A549 (cell line): ENCODE measurements at regions not wholly inside any gene's neighbourhood (a gene's known extent, or its start where the extent isn't known, plus 50 kb on each side); places are given as distances from the start of the nearest gene placed in this dataset.

Experiments
- ATAC-seq, 2 experiments: fragments of 200-7000 bp in 1 of 2; fragments of >200 bp in 1 of 2; cut with Nextera tagmentation in 1 of 2; cut with Tn5 transposase in 1 of 2; 3 replicates each; pipeline versions ENCODE4 v1.8.0 to v1.9.1; 2018 to 2020; ENCODE audit warnings: mild to moderate bottlenecking in 1 of 2, moderate library complexity in 1 of 2
- CTCF ChIA-PET: fragments of 300-600 bp; sonication (Branson Sonifier 250); formaldehyde crosslinking; extraction: SDS; loops from one replicate; lab custom pipeline; 2021; ENCODE audit warnings: antibody characterized with exemption, inconsistent platforms; lab: Yijun Ruan, JAX
- POLR2A ChIA-PET: fragments of 350-600 bp; formaldehyde crosslinking; extraction: SDS; loops from one replicate; lab custom pipeline; 2021; ENCODE audit warnings: antibody characterized with exemption, inconsistent platforms; lab: Yijun Ruan, JAX
- DNase-seq, 2 experiments: peaks; one replicate each; pipeline versions ENCODE4 v3.0.0 to v3.0.0-alpha.2; 2011 to 2016; ENCODE audit warnings: low read depth in 1 of 2, low spot score in 1 of 2
- FAIRE-seq: peaks from 2 replicates; lab custom pipeline; 2011; peaks lifted over from hg19 to GRCh38; lab: Jason Lieb, UNC
- H3K27ac ChIP-seq, 2 experiments: fragments of >200 bp; sonication (Bioruptor Twin); formaldehyde crosslinking; 3 replicates each; pipeline ENCODE4 v1.5.1; 2016 to 2017
- H3K4me1 ChIP-seq: fragments of >200 bp; sonication (Bioruptor Twin); formaldehyde crosslinking; 3 replicates; pipeline ENCODE4 v1.6.1; 2016
- H3K4me2 ChIP-seq: fragments of >200 bp; sonication (Bioruptor Twin); formaldehyde crosslinking; 3 replicates; pipeline ENCODE4 v1.6.1; 2016
- H3K4me3 ChIP-seq: fragments of >200 bp; sonication (Bioruptor Twin); formaldehyde crosslinking; 3 replicates; pipeline ENCODE4 v1.5.1; 2016
- H3K9me3 ChIP-seq: fragments of >200 bp; sonication (Bioruptor Twin); formaldehyde crosslinking; 3 replicates; pipeline ENCODE4 v1.6.1; 2016
- CHD2 ChIP-seq: fragments of 150-350 bp; IDR thresholded peaks from 2 replicates; pipeline ENCODE4 v1.6.1; 2014; ENCODE audit warnings: low read length; ENCODE audit not compliant: partially characterized antibody
- CHD4 ChIP-seq: fragments of 200-600 bp; sonication (generic); IDR thresholded peaks from 2 replicates; pipeline ENCODE4 v1.6.1; 2016; ENCODE audit warnings: antibody characterized with exemption, mild to moderate bottlenecking, borderline replicate concordance
- CTCF ChIP-seq: fragments of >200 bp; sonication (Bioruptor Twin); formaldehyde crosslinking; IDR thresholded peaks from 3 replicates; pipeline ENCODE4 v1.5.1; 2016
- EHMT2 ChIP-seq: fragments of 200-600 bp; sonication (generic); IDR thresholded peaks from 2 replicates; pipeline ENCODE4 v1.6.1; 2016; ENCODE audit warnings: antibody characterized with exemption, low read depth, mild to moderate bottlenecking, moderate library complexity
- ELK1 ChIP-seq: fragments of 150-350 bp; IDR thresholded peaks from 2 replicates; pipeline ENCODE4 v1.6.1; 2014; ENCODE audit warnings: low read depth, mild to moderate bottlenecking, low read length
- ESRRA ChIP-seq: fragments of 150-350 bp; IDR thresholded peaks from 2 replicates; pipeline ENCODE4 v1.6.1; 2014; ENCODE audit warnings: mild to moderate bottlenecking, low read length, borderline replicate concordance
- FOSL2 ChIP-seq, 2 experiments: fragments of 450-650 bp in 1 of 2; fragments of >200 bp in 1 of 2; sonication (Bioruptor Twin) in 1 of 2; formaldehyde crosslinking; IDR thresholded peaks; 2 replicates each; pipeline versions ENCODE4 v1.5.0 to v1.6.1; 2016 to 2020; ENCODE audit warnings: mild to moderate bottlenecking in 1 of 2, moderate library complexity in 1 of 2
- HEYL ChIP-seq: fragments of 250-450 bp; sonication (Bioruptor Pico); IDR thresholded peaks from 2 replicates; pipeline ENCODE4 v1.8.0; 2021; ENCODE audit warnings: mild to moderate bottlenecking, moderate library complexity
- HOXB13 ChIP-seq: fragments of 250-450 bp; sonication (Bioruptor Pico); IDR thresholded peaks from 2 replicates; pipeline ENCODE4 v1.5.0; 2020; ENCODE audit warnings: low read depth, mild to moderate bottlenecking, moderate library complexity
- JUNB ChIP-seq: fragments of >200 bp; sonication (Bioruptor Twin); formaldehyde crosslinking; IDR thresholded peaks from 2 replicates; pipeline ENCODE4 v1.6.1; 2016
- MAFK ChIP-seq: fragments of 450-650 bp; IDR thresholded peaks from 2 replicates; pipeline ENCODE4 v1.6.1; 2014; ENCODE audit not compliant: partially characterized antibody
- MYC ChIP-seq: IDR thresholded peaks from 2 replicates; pipeline ENCODE4 v1.6.1; 2012; ENCODE audit warnings: mild to moderate bottlenecking, inconsistent platforms, low read length, improper control_type of control experiment, borderline replicate concordance
- NPAS2 ChIP-seq: fragments of 250-450 bp; sonication (Bioruptor Pico); IDR thresholded peaks from 2 replicates; pipeline ENCODE4 v1.8.0; 2022; ENCODE audit warnings: mild to moderate bottlenecking, moderate library complexity, borderline replicate concordance
- RCOR1 ChIP-seq: fragments of 150-350 bp; IDR thresholded peaks from 2 replicates; pipeline ENCODE4 v1.6.1; 2014; ENCODE audit warnings: antibody characterized with exemption, low read length, low read depth
- TFCP2L1 ChIP-seq: fragments of 250-450 bp; sonication (Bioruptor Pico); IDR thresholded peaks from 2 replicates; pipeline ENCODE4 v1.5.0; 2021; ENCODE audit warnings: mild to moderate bottlenecking
- ZNF302 ChIP-seq: fragments of 250-450 bp; sonication (Bioruptor Pico); IDR thresholded peaks from 2 replicates; pipeline ENCODE4 v1.9.0; 2021; ENCODE audit warnings: inconsistent platforms, mild to moderate bottlenecking, moderate library complexity
- WGBS: methylation state at CpG from one replicate; pipeline ENCODE4 v1.1.6; 2017; ENCODE audit errors: missing lambda C conversion rate; 5-methylcytosine and 5-hydroxymethylcytosine counted together
- TF ChIP-seq, protein P1 (sequence below): fragments of 200-600 bp; sonication (generic); IDR thresholded peaks from 2 replicates; pipeline ENCODE4 v1.6.1; 2016; ENCODE audit warnings: antibody characterized with exemption, mild to moderate bottlenecking, moderate library complexity
- TF ChIP-seq, protein P2 (sequence below): fragments of 450-650 bp; IDR thresholded peaks from 2 replicates; pipeline ENCODE4 v1.6.1; 2014; ENCODE audit warnings: antibody characterized with exemption

- no peak for FAIRE-seq
Measured at GRCh38 chr1:112172294-112172882, 182.9 kb upstream of the KCND3 start.

GRCh38 chr1:112177314-112177713 is 187.8 kb upstream of the KCND3 start:
- WGBS: 15% methylated on average over 6 of the region's 6 CpGs

More at GRCh38 chr1:112172294-112172882, 182.9 kb upstream of the KCND3 start:
- POLR2A ChIA-PET: no interaction called here
- no peak for ATAC-seq
- 4% methylated on average over 2 of the region's 2 CpGs for WGBS
- H3K4me2 ChIP-seq: no peak overlapping the region
- TF ChIP-seq ESRRA (no peak), ELK1 (no peak), EHMT2 (peak; percentile 59; the same call in 1 of the 2 replicates), FOSL2 (IDR thresholded peaks at IDR 0.05) (no peak), FOSL2 (CRISPR knock-in tag; IDR thresholded peaks at IDR 0.05) (no peak)
- TF ChIP-seq, protein P1, sequence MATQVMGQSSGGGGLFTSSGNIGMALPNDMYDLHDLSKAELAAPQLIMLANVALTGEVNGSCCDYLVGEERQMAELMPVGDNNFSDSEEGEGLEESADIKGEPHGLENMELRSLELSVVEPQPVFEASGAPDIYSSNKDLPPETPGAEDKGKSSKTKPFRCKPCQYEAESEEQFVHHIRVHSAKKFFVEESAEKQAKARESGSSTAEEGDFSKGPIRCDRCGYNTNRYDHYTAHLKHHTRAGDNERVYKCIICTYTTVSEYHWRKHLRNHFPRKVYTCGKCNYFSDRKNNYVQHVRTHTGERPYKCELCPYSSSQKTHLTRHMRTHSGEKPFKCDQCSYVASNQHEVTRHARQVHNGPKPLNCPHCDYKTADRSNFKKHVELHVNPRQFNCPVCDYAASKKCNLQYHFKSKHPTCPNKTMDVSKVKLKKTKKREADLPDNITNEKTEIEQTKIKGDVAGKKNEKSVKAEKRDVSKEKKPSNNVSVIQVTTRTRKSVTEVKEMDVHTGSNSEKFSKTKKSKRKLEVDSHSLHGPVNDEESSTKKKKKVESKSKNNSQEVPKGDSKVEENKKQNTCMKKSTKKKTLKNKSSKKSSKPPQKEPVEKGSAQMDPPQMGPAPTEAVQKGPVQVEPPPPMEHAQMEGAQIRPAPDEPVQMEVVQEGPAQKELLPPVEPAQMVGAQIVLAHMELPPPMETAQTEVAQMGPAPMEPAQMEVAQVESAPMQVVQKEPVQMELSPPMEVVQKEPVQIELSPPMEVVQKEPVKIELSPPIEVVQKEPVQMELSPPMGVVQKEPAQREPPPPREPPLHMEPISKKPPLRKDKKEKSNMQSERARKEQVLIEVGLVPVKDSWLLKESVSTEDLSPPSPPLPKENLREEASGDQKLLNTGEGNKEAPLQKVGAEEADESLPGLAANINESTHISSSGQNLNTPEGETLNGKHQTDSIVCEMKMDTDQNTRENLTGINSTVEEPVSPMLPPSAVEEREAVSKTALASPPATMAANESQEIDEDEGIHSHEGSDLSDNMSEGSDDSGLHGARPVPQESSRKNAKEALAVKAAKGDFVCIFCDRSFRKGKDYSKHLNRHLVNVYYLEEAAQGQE: peak; percentile 89
- TF ChIP-seq, all 56 proteins: peak for 2
- H3K4me3 ChIP-seq: no peak overlapping the region
- H3K4me1 ChIP-seq: no peaks in the 10 kb centered on the region
- H3K27ac ChIP-seq: no peak overlapping the region
- peak in 1 of 2 experiments; percentile 1 for DNase-seq
- no peaks in the 10 kb centered on the region for H3K9me3 ChIP-seq
- CTCF ChIA-PET: no interaction called here

GRCh38 chr1:112188611-112189010 is 199.1 kb upstream of the KCND3 start:
- POLR2A ChIA-PET: no interaction called here
- FAIRE-seq (no peak), DNase-seq (no peak), ATAC-seq (no peak)
- H3K9me3 ChIP-seq: no peaks in the 10 kb centered on the region
- CTCF ChIA-PET: no interaction called here
- no peaks in the 10 kb centered on the region for H3K4me1 ChIP-seq
- no peak overlapping the region for H3K27ac ChIP-seq
- no peak overlapping the region for H3K4me2 ChIP-seq
- no peak overlapping the region for H3K4me3 ChIP-seq
- TF ChIP-seq HEYL: no peak
- no peak for TF ChIP-seq HOXB13
- TF ChIP-seq CHD4: no peak
- no peak for TF ChIP-seq CTCF
- TF ChIP-seq, protein P2, sequence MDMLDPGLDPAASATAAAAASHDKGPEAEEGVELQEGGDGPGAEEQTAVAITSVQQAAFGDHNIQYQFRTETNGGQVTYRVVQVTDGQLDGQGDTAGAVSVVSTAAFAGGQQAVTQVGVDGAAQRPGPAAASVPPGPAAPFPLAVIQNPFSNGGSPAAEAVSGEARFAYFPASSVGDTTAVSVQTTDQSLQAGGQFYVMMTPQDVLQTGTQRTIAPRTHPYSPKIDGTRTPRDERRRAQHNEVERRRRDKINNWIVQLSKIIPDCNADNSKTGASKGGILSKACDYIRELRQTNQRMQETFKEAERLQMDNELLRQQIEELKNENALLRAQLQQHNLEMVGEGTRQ: no peak
- TF ChIP-seq ZNF302 (CRISPR knock-in tag): no peak
- no peak for TF ChIP-seq CHD2
- TF ChIP-seq RCOR1: no peak
- TF ChIP-seq MYC: no peak

More at GRCh38 chr1:112177314-112177713, 187.8 kb upstream of the KCND3 start:
- CTCF ChIA-PET: no interaction called here
- H3K4me3 ChIP-seq: no peak overlapping the region
- no peaks in the 10 kb centered on the region for H3K4me1 ChIP-seq
- no peak overlapping the region for H3K27ac ChIP-seq
- POLR2A ChIA-PET: no interaction called here
- ATAC-seq (no peak), FAIRE-seq (no peak), DNase-seq (no peak)
- H3K9me3 ChIP-seq: no peaks in the 10 kb centered on the region
- no peak overlapping the region for H3K4me2 ChIP-seq
- no peak for TF ChIP-seq TFCP2L1 (CRISPR knock-in tag)
- no peak for TF ChIP-seq NPAS2 (CRISPR knock-in tag)
- TF ChIP-seq, protein P1: no peak
- TF ChIP-seq JUNB: no peak
- no peak for TF ChIP-seq MAFK
- TF ChIP-seq, protein P2: no peak
